NCI-H1930 (cell line): ENCODE measurements at regions not wholly inside any gene's neighbourhood (a gene's known extent, or its start where the extent isn't known, plus 50 kb on each side); places are given as distances from the start of the nearest gene placed in this dataset.
A peak's percentile ranks its signal among the peaks of the same experiment; 100 is the strongest.
"Not testable (repeated sequence)": the region's sequence is repeated elsewhere in the genome, so short reads cannot be mapped to it uniquely, and the experiment has no call there.

Experiments
- DNase-seq, 2 experiments: peaks; one replicate each; lab custom pipeline; 2025; lab: John Stamatoyannopoulos, UW

DNA sequence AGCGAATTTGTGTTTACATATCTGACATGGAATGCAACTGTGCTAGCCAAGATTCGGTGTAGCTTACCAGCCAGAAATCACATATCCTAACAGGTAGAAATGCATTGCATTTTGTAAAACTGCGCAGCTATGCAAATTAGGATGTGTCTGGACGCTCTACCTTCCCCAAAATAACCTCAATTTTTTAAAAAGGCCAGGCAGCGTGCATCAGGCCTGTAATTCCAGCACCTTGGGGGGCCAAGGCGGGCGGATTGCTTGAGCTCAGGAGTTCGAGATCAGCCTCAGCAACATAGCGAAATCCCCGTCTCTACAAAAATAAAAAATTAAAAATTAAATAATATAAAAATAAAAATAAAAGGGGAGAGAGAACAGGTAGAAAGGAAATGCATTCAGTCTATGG, 305.0 kb downstream of the TYW1 start:
- no peak for DNase-seq

GRCh38 chr7:67302113-67303039, 305.7 kb downstream of the TYW1 start:
- peak; percentile 99 to 100 for DNase-seq

- not testable (repeated sequence) for DNase-seq
Measured at GRCh38 chr7:67304846-67305245, 308.2 kb downstream of the TYW1 start.

- DNase-seq: no peak
Measured at GRCh38 chr7:67306331-67306730, 309.7 kb downstream of the TYW1 start.

- no peak for DNase-seq
Measured at GRCh38 chr7:67309764-67310549, 313.3 kb downstream of the TYW1 start.

GRCh38 chr7:67311901-67312300, 315.3 kb downstream of the TYW1 start:
- DNase-seq: no peak

DNA sequence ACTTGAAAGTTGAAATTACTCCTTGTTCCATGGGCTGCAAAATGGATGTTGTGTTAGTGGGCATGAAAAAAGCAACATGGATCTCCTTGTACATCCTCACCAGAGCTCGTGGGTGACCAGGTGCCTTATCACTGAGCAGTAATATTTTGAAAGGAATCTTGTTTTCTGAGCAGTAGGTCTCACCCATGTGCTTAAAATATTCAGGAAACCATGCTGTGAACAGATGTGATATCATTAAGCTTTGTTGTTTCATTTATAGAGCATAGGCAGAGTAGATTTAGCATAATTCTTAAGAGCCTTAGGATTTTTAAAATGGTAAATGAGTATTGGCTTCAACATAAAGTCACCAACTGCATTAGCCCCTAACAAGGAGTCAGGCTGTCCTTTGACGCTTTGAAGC, 316.6 kb downstream of the TYW1 start:
- DNase-seq: no peak

DNA sequence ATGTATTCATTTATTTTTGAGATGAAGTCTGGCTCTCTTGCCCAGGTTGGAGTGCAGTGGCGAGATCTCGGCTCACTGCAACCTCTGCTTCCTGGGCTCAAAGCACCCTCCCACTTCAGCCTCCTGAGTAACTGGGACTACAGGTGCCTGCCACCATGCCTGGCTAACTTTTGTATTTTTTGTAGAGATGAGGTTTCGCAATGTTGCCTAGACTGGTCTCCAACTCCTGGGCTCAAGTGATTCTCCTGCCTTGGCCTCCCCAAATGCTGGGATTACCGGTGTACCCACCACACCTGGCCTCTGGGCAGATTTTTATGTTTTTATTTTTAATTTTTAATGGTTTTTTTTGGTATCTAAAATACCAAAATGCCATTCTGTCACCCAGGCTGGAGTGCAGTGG, 320.3 kb downstream of the TYW1 start:
- DNase-seq: not testable (repeated sequence)

DNA sequence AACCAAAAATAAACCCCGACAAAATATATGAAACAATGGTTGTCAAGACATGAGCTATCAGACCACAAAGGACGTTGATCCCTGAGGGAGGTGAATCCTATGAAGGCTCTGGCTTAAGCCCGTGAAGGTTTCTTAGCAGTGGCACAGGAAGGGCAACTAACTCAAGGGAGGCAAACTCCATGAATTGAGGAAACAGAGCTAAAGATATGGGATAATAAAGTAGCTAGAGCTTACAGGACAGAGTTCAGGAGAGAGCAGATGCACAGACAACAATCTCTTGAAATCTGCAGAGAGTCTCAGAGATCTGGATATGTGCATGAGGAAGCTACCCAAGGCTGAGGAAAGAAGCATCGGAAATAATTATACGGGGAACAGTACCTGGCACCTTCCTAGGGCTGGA, 331.6 kb downstream of the TYW1 start:
- not testable (repeated sequence) for DNase-seq

DNA sequence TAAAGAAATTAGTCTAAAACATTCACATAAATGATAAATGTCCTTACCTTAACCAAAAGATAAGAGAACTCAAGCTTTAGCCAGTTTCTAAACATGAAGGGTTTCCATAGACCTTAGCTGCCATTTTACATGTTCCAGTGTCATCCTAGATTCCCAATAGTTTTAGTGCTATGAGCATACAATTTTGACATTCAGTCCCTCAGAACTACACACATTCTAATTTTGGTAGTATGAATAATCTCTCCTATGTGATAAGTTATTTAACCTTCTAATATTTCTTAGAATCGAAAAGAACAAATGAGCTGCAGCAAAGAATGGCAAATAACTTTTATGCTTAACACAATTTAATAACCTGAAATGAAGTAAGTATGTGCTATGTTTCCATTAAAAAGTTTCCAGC, 338.5 kb downstream of the TYW1 start:
- DNase-seq: not testable (repeated sequence)

GRCh38 chr7:67335663-67336062, 339.0 kb downstream of the TYW1 start:
- not testable (repeated sequence) for DNase-seq

- not testable (repeated sequence) for DNase-seq
Measured at GRCh38 chr7:67338545-67338944, 341.9 kb downstream of the TYW1 start.

DNA sequence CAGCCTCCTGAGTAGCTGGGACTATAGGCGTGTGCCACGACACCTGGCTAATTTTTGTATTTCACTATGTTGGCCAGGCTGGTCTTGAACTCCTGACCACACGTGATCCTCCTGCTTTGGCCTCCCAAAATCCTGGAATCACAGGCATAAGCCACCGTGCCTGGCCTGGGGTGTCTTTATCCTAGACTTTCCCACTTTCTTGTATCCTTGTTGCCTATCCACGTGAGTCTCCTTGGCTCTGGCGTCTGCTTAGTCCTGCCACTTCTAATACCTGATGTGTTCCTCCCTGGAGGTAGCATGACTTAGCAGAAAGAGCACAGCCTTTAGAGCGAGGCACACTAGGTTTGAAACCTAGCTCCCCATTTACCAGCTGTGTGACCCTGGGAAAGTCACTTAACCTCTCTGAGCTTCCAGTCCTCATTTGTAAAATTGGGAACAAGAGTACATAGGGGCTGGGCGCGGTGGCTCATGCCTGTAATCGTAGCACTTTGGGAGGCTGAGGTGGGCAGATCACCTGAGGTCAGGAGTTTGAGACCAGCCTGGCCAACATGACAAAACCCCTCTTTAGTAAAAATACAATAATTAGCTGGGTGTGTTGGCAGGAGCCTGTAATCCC, 344.6 kb downstream of the TYW1 start:
- no peak for DNase-seq

GRCh38 chr7:67343114-67343513, 346.5 kb downstream of the TYW1 start:
- no peak for DNase-seq

DNA sequence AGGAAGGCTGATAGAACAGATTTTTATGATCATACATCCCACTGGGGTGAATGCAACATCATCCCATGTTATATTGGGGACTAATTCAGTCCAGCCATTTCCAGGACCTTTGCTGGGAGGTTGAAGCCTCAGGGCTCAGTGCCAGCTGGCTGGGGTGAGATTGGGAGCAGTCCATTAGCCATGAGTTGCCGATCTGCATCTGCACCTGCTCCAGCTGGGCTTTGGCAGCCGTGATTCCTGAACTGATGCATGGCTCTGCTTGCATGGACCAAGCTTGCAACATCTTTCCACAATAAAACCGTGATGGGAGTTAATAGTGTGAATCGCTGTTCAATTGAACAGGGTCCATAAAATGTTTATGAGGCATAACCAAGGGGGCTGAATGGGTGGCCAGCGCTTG, 346.9 kb downstream of the TYW1 start:
- DNase-seq: no peak

- no peak for DNase-seq
Measured at GRCh38 chr7:67344481-67345193, 348.0 kb downstream of the TYW1 start.

DNA sequence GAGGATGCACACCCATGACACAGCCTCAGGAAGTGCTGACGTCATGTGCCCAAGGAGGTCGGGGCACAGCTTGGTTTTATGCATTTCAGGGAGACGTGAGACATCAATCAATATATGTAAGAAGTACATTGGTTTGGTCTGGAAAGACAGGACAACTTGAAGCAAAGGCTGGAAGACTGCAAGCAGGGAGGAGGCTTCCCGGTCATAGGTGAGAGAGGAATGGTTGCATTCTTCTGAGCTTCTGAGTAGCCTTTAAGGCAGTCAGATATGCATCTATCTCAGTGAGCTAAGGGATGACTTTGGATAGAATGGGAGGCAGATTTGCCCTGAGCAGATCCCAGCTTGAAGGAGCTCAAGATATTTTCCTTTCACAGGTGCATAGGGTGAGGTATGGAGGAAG, 349.5 kb downstream of the TYW1 start:
- DNase-seq: no peak

DNA sequence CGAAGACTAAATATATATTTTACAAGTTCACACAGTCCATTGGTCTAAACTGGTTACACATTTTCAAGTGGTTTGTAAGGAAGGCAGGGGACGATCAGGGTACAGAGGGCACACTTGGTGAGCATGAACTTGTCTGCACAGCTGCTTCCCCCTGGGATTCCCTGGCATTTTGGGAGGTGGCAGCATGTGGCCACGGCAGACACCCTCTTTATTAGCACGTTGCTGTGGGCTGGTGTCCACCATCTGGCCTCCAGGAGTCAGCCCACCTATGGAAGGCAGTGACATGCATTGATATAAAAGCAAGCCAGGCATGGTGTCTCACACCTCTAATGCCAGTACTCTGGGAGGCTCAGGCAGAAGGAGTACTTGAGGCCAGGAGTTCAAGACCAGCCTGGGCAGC, 350.2 kb downstream of the TYW1 start:
- DNase-seq: no peak

GRCh38 chr7:67348171-67348570, 351.5 kb downstream of the TYW1 start:
- no peak for DNase-seq

DNA sequence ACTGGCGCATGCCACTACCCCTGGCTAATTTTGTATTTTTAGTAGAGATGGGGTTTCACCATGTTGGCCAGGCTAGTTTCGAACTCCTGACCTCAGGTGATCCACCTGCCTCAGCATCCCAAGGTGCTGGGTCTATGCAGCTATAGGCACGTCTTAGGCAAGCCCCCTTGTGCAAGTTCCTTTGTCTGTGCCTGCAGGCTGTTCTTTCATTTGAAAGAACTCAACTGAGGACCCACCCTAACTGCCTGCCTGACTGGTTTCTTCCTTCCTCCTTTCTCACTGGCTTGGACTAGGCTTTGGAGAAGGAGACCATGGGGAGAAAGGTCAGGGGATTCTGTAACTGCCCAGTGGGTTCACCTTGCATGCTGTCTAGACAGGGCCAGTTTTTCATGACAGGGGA, 361.0 kb downstream of the TYW1 start:
- DNase-seq: not testable (repeated sequence)

GRCh38 chr7:67358316-67358715, 361.7 kb downstream of the TYW1 start:
- DNase-seq: not testable (repeated sequence)

- not testable (repeated sequence) for DNase-seq
Measured at GRCh38 chr7:67358738-67359137, 362.1 kb downstream of the TYW1 start.
